CD4-positive, alpha-beta T cell treated with Interleukin-2 at 100 ng/mL for 4 hours (primary cell): ENCODE measurements at regions not wholly inside any gene's neighbourhood (a gene's known extent, or its start where the extent isn't known, plus 50 kb on each side); places are given as distances from the start of the nearest gene placed in this dataset.

Source experiments
- DNase-seq: peaks from one replicate; pipeline ENCODE4 v3.0.0-alpha.2; 2020; ENCODE audit warnings: low spot score

GRCh38 chr4:189279188-189279587, 661.5 kb upstream of the FRG1 start:
- DNase-seq = no peak

GRCh38 chr4:189285377-189285776, 655.3 kb upstream of the FRG1 start:
- no peak for DNase-seq

DNA sequence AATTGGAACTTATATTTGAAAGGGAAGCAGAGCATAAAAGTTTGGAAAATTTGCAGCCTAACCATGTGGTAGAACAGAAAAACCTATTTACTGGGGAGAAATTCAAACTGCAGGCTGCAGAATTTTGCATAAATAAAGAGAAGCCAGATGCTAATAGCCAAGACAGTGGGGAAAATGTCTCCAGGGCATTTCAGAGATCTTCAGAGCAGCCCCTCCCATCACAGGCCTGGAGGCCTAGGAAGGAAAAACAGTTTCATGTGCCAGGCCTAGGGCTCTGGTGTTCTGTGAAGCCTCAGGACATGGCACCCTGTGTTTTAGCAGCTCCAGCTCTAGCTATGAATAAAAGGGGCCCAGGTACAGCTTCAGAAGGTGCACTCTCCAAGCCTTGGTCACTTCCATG, 648.7 kb upstream of the FRG1 start:
- DNase-seq = no peak

- no peak for DNase-seq
Measured at GRCh38 chr4:189293459-189293858, 647.2 kb upstream of the FRG1 start.

DNA sequence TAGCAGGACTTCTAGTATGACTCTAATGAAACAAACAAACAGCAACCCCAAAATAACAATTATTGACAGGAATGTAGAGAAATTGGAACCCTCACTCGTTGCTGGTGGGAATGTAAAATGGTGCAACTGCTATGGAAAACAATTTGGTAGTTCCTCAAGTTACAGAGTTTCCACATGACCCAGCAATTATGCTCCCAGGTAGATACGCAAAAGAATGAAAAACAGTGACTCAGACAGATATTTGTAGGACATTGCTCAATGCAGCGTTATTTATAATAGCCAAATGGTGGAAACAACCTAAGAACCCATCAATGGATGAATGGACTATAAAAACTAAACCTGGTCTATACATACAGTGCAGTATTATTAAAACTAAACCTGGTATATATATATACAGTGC, 646.1 kb upstream of the FRG1 start:
- no peak for DNase-seq

- no peak for DNase-seq
Measured at GRCh38 chr4:189299706-189300105, 641.0 kb upstream of the FRG1 start.

DNA sequence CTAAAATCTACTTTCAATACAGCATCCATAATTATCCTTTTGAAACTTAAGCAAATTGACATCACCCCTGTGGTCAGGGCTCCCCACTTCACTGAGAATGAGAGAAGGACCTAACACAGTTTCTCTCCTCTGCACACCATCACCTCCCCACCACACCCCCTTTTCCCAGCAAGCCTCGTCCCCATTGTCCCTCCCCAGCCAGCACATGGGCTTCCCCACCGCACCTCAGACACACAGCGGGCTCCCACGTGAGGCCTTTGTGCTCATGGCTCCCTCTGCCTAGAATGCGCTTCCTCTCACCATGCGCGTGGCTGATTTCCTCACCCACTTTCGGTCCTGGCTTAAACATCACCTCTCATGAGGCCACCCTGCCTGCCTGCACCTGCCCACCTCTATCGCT, 639.0 kb upstream of the FRG1 start:
- DNase-seq = no peak

DNA sequence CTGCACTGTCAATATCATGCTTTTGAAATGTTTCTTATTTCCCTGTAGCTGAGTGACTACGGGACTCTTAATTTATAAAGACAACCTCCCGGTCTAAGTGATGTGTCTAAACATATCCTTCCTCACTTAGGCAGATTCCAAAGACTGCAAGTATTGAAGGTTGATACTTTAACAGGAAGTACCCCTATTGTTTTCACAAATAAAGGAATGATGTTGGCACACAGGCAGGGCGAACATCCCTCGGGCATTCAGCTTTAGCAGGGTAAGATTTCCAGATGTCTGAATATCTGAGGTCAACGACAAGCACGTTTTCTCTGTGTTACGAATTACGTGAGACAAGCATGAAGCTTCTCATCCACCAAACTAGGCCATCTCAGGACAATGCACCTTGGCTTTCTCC, 638.0 kb upstream of the FRG1 start:
- no peak for DNase-seq

DNA sequence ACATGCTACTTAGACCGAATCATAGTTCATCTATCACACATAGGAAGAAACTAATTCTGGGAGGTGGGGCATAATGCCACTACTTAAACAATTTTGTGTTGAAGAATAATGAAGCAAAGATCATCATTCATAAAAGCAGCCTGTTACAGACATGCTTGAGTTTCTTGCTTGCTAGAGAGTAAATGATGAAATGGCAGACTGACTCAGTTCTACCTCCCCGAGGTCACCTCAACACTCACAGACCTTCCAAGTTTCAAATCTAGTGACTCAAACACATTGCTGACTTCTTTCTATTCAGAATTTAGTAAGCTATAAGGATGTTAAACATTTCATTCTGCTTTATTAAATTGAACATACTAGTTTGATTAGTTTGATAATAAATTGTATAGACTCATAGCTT, 636.5 kb upstream of the FRG1 start:
- DNase-seq = no peak

DNA sequence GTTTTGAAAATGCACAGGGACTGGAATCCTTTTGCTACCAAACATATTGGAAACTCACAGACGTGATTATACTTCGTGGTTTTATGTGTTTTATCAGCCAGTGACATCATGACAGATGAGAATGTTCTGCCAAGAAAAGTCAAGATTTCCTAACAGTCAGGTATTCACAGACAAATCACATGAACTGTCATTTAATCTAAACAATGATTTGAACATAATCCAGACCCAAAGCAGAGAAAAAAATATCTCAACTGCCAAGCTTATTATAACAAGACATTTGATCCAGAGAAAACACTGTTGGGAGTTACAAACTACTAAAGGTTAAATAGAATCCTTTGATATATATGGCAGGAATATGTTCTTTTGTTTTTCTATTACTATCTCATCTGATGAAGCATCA, 635.9 kb upstream of the FRG1 start:
- no peak for DNase-seq

GRCh38 chr4:189305500-189305899, 635.2 kb upstream of the FRG1 start:
- DNase-seq = no peak

DNA sequence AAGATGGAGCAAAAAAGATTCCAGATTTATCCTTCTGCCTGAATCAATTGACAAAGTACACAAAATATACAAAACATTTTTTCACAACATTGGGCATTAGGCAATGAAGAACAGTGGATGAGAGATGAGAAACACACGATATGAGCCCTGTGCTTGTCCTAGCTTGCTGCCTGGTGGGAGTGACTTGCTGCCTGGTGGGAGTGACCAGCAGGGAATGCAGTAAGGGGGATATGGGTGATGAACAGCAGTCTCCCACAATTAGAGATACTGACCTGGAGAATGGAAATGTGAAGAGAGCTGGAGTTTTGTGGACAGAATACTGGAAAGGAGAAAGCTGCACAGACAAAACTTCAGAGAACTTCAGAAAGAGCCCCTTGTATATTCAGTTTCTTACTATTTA, 629.4 kb upstream of the FRG1 start:
- no peak for DNase-seq

DNA sequence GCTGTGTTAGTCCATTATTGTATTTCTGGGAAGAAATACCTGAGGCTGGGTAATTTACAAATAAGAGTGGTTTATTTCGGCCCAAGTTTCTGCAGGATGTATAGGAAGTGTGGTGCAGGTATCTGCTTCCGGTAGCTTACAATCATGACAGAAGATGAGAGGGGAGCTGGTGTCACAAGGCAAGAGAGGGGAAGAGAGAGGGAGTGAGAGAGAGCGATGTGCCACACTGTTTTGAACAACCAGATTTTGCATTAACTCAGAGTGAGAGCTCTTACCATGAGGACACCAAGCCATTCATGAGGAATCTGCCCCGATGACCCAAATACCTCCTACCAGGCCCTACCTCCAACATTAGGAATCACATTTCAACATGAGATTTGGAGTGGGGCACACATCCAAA, 627.6 kb upstream of the FRG1 start:
- DNase-seq = no peak

GRCh38 chr4:189313861-189314513, 626.7 kb upstream of the FRG1 start:
- DNase-seq = no peak

DNA sequence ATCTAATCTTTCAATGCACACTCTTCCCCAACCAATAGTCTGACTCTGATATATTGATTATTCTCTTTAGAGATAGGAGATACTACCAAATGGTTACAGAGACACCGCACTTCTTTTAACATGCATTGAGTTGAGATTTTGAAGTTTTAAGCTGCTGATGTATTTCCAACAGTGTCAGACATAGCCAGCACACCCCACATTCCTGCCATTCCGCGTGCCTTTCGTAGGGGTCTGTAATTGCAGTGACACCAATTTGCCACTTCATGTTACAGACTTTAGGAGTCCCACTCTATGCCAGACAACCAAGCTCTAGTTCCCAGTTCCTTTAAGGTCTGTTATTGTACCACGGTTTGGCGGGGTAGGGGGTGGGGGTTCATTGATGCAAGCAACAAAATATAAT, 618.2 kb upstream of the FRG1 start:
- DNase-seq = no peak

DNA sequence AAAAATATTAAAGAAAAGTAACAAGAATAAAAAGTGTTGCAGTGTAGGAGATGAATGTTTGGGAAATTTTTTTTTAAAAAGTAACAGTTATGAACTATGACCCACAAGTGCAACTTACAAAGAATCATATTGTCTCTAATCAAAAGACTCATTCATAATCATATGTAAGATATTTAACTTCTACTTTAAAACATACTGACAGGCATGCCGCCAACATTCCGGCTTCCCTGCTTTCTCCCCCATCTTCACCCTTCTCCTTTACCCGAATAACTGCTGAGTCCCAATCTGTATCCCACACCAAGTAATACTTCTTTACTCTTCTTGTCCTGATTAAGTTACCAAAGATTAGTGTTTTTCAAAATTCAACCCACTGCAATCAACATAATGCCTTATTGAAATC, 598.8 kb upstream of the FRG1 start:
- DNase-seq = no peak

GRCh38 chr4:189355590-189355989, 585.1 kb upstream of the FRG1 start:
- DNase-seq = no peak

- no peak for DNase-seq
Measured at GRCh38 chr4:189362364-189362763, 578.3 kb upstream of the FRG1 start.

- no peak for DNase-seq
Measured at GRCh38 chr4:189364032-189364449, 576.6 kb upstream of the FRG1 start.

- no peak for DNase-seq
Measured at GRCh38 chr4:189365451-189365850, 575.2 kb upstream of the FRG1 start.

GRCh38 chr4:189367832-189368231, 572.8 kb upstream of the FRG1 start:
- DNase-seq = no peak

DNA sequence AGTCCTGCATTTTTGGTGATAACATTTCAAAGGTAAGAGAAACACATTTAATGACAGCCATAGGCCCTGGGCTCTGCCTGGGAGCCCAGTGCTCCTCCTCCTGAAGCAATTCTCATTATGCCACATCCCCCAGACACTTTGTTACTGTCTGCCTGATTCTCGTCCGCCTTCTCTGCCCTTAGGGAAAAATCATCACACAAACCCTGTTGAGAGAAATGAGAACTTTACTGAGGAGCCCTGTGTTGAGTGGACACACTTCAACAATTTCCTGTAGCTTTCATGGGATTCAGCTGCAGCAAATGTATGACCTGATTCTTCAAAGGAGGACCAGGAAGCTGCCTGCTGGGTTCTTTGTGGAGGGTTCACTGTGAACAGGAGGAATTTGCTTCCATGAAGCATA, 566.5 kb upstream of the FRG1 start:
- DNase-seq = no peak

DNA sequence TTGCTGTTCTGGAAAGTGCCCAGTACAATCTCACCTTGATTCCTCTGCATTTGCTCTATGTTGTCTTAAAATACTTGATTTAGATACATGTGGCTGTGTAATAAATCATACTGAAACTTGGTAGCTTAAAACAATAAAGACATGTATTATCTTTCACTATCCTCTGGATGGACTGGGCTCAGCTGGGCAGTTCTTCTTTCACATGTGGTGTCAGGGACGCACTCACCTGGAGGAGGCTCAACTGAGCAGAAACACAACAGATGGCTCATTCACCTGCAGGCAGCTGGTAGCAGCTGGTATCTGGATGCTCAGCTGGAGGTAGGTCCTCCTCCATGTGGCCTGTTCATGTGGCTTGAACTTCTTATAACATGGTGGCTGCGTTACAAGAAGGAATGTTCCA, 563.8 kb upstream of the FRG1 start:
- no peak for DNase-seq

GRCh38 chr4:189377569-189377968, 563.1 kb upstream of the FRG1 start:
- DNase-seq = no peak

DNA sequence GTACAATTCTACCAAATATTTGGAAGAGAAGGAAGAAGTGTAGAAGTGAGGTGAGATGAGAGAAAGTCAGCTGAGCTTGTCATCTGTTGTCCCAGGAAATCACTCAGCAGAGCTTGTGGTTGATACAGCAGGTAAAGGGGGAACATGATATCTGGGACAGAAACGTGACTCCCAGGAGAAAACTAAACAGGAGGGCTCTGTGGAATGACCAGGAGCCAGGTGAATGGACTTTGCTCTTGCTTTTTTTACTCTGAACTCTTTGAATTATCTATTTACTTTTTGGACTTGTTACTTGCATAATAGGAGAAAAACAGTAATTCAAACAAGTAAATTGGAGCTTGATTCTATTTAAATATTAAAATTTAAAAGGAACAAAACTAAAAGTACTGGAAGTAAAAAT, 555.6 kb upstream of the FRG1 start:
- no peak for DNase-seq
